NOMO-1 (cell line): ENCODE measurements at regions not wholly inside any gene's neighbourhood (a gene's known extent, or its start where the extent isn't known, plus 50 kb on each side); places are given as distances from the start of the nearest gene placed in this dataset.

Source experiments
- DNase-seq, 2 experiments: peaks; one replicate each; lab custom pipeline; 2025; ENCODE audit not compliant: unreplicated experiment in 2 of 2; lab: John Stamatoyannopoulos, UW

DNA sequence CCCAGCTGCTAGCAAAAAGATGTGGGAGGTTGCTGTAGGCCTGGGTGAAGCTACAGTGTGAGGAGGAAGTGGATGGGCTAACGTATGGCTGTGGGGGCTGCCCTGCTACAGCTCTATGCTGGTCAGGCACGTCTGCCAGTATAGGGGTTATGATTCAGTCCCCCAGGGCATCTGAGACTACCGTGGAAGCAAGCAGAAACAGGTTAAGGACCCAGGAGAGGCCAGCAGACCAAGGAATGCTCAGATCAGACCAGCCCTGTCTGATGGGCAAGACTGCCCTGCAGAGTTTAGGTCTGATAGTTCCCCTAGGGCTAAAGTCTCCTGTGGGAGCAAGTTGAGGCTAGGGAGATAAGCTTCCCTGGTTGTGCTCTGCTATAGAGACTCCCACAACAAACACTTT is 416.1 kb upstream of the CTNND2 start:
- no peak for DNase-seq

GRCh38 chr5:12316812-12317211 is 412.6 kb upstream of the CTNND2 start:
- DNase-seq: no peak

DNA sequence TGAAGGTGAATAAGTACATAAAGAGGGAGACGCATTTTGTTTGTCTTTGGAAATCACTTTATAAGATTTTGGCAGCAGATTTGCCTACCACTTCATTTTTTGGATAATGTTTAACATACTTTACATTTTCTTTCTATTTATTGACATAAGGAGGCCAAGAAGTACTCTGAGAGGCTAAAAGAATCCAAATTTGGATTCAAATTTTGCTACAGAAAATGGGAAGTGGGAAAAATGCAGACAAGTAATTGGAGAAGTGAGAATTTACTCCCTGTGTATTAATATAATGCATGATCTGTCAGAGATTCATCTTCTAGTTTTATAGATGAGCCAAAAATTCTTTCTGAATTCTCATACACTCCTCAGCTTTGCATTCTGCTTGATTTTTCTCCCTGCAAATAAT is 411.2 kb upstream of the CTNND2 start:
- DNase-seq: no peak

DNA sequence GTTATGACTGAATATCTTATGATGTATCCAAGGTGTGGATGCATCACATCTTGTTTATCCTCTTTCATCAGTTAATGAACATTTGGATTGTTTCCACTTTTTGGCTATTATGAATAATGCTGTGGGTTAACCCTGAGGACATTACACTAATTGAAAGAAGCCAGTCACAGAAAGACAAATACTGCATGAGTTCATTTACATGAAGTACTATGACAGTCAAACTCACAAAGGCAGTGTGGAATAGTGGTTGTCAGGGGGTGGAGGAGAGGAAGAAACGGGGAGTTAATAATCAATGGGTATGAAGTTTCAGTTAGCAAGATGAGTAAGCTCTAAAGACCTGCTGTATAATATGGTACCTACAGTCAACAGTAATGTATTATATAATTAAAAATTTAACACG is 409.4 kb upstream of the CTNND2 start:
- DNase-seq: no peak

GRCh38 chr5:12312343-12312742 is 408.1 kb upstream of the CTNND2 start:
- DNase-seq: no peak

DNA sequence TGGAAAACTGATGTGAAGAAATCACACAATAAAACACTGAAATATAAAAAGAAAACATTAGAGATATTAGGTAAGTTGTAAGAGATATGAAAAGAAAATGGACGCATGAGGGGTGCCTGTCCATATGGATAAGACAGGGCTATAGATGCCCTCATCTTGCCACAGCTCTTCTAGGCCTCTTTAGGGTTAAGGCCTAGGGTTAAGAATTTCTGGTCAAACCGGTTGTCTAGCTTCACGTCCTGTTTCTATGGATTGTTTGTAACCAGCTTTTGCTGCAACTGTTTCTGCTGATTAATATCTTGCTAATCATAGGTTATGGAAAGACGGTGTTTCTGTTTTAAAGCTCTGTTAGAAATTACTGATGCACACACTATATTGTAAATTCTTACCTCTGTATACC is 389.9 kb upstream of the CTNND2 start:
- DNase-seq: no peak

GRCh38 chr5:12292610-12293204 is 388.5 kb upstream of the CTNND2 start:
- DNase-seq: peak in 1 of 2 experiments; percentile 25

- DNase-seq: no peak
Observed at GRCh38 chr5:12284604-12285003, 380.4 kb upstream of the CTNND2 start.

DNA sequence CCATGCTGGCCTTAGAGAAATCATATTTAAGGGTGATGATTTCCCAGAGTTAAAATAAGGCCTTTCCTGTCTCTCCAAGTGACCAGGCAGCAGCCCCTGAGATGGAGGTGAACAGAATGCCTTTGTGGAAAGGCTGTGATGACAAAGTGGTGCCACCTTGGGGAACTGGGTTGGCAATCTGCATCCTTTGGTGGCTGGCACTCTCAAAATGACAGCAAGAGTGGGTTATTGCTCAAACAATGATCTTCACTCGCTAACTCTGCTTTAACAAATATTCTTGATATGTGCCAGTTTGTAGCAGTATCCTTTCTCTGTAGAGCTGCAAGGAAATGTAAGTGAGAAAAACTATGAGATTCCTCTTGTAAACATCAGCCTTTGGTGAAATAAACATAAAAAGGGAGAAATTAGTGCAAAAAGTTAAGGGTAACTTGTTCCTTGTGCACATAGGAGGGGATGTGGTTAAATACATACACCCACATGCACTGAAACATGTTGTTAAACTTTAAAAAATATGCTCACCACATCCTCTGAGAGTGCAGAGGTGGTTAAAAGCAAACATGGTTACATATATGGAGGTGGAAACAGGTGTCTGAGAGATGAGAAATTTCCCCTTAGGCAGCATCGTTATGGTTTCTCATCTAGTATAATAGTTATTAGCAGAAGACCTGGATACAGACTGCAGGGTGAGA is 373.4 kb upstream of the CTNND2 start:
- no peak for DNase-seq

DNA sequence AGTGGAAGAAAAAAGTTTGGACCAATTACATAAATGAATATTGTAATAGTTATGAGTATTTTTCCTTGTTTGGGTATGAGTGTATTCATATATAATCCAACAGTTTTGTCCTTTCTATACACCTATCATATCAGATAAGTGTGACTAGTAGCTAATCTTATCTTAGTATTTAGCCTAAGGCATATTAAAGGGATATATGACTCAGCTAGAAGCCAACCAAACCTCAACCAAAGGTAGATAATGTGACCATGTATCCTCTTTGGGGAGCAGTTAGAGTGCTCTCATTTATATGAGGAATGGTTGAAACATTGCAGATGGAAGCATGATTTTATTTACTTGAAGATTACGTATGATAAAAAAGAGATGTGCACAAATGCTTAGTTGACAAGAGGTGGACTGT is 370.0 kb upstream of the CTNND2 start:
- no peak for DNase-seq

- no peak for DNase-seq
Observed at GRCh38 chr5:12272389-12272788, 368.1 kb upstream of the CTNND2 start.

- no peak for DNase-seq
Observed at GRCh38 chr5:12270914-12271313, 366.7 kb upstream of the CTNND2 start.

DNA sequence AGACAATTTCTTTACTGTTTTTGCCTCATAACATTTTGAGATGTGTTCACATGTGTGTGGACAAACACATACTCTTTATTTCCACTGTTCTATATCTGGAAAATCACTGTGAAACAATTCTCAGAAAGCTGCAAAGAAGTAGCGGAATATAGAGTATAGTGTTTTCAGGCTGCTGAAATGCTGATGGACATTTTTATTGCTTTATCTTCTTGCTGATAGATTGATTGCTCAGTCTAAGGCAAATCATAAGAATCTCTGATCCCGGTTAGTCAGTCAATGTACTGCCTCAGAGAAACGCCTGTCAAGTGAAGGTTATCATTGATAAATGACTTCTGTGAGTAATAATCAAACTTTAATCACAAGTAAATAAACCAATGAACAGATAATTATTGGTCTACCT is 364.9 kb upstream of the CTNND2 start:
- DNase-seq: no peak

DNA sequence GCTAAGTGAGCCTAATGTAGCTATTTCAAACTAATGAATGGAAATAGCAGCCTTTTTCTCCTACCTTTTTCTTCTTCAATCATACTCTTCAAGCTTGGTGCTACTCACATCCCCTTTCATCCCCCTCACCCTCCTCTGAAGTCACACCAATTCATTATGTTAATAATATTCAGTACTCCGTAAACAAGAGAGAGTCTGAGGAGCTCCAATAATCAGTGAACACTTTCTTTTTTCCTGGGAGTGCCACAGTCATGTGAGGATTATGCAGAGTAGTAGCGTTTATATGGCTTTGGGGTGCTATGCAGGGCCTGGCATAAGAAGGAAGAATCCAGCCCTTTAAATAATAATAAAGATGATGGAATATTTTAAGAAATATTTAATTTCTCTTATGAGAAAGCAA is 354.3 kb upstream of the CTNND2 start:
- DNase-seq: no peak

DNA sequence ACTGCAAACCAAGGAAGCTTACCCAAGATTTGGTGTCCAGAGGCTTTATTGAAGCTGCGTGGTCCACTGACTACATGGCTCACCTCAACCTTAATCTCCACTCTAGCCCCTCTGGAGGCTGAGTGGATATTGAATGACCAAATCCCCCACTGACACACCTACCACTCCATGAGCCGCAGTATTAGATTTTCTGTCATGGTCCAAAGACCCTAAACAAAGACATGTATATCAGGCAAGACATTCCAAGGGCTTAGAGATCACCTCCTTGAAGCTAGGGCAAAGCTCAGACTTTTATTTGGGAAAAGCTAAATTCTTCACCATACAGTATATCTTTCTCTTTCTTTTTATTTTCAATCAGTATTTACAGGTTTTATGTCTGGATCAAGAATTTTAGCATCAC is 346.2 kb upstream of the CTNND2 start:
- no peak for DNase-seq

- no peak for DNase-seq
Observed at GRCh38 chr5:12248831-12249230, 344.6 kb upstream of the CTNND2 start.

- no peak for DNase-seq
Observed at GRCh38 chr5:12246036-12246435, 341.8 kb upstream of the CTNND2 start.

DNA sequence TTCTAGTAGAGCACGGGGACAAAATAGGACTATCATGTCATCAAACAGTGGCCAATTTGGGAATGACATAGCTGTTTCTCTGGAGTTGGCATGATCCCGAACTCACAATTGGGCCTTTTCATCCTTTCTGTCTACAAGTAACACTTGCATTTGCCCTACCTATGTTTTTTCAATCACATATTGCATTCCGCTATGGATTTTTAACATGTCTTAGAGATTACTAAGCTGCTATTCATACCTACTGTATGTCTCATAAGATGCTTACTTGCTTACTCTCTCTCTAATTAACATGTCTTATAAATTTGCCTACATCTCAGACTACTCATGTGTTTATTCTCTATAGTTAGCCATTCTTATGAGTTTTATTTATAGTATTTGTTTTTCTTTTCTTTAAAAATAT is 341.2 kb upstream of the CTNND2 start:
- DNase-seq: no peak

GRCh38 chr5:12242950-12243888 is 339.0 kb upstream of the CTNND2 start:
- DNase-seq: no peak

- DNase-seq: no peak
Observed at GRCh38 chr5:12237837-12238575, 333.8 kb upstream of the CTNND2 start.

DNA sequence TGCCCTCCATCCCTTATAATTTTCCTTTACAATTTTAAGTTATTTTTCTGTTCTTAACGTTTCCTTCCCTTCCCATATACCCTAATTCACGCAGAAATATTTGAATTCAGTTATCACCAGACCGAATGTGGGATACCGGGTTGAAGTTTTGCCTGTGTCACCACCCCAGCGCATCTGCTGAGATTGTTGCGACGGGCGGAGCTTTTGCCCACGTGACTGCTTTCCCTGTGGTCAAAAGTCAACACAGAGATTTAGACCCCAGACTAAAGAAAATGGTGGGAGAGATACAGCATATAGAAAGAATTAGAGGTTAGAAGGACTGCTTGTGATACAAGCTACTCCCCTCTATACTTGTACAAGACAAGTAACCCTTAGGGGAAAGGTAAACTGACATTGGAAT is 326.4 kb upstream of the CTNND2 start:
- DNase-seq: no peak
